ENCODE measurements at regions not wholly inside any gene's neighbourhood (a gene's known extent, or its start where the extent isn't known, plus 50 kb on each side); places are given as distances from the start of the nearest gene placed in this dataset.

DNA sequence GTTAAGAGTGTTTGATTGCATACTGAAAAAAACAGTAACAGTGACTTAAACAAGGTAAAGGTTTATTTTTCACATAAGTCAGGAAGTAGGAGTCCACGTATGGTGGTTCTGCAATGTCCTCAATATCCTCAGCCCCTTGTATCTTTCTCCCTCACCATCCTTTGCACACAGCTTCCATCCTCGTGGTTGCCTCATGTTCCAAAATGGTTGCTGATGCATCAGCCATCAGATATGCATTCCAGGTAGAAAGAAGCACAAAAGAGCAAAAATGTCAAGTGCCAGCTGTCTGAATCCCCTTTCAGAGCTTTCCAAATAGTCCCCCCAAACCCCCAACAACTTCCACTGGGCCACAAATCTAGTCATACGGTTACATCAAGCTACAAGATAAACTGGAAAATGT is 138.1 kb downstream of the SYF2 start:
- TF ChIP-seq FOSL2 (CRISPR knock-in tag; IDR thresholded peaks at IDR 0.05) (no peak), MBD4 (IDR thresholded peaks at IDR 0.05; ENCODE audit: borderline replicate concordance, low read length) (no peak), MED1 (CRISPR knock-in tag; IDR thresholded peaks at IDR 0.05) (no peak), CHD2 (IDR thresholded peaks at IDR 0.05; ENCODE audit: low read depth, low read length) (no peak)
- TF ChIP-seq, protein P1, sequence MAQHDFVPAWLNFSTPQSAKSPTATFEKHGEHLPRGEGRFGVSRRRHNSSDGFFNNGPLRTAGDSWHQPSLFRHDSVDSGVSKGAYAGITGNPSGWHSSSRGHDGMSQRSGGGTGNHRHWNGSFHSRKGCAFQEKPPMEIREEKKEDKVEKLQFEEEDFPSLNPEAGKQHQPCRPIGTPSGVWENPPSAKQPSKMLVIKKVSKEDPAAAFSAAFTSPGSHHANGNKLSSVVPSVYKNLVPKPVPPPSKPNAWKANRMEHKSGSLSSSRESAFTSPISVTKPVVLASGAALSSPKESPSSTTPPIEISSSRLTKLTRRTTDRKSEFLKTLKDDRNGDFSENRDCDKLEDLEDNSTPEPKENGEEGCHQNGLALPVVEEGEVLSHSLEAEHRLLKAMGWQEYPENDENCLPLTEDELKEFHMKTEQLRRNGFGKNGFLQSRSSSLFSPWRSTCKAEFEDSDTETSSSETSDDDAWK (CRISPR knock-in tag; IDR thresholded peaks at IDR 0.05), result no peak
- TF ChIP-seq, protein P2, sequence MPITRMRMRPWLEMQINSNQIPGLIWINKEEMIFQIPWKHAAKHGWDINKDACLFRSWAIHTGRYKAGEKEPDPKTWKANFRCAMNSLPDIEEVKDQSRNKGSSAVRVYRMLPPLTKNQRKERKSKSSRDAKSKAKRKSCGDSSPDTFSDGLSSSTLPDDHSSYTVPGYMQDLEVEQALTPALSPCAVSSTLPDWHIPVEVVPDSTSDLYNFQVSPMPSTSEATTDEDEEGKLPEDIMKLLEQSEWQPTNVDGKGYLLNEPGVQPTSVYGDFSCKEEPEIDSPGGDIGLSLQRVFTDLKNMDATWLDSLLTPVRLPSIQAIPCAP (CRISPR knock-in tag; IDR thresholded peaks at IDR 0.05; ENCODE audit: low read depth), result no peak
- TF ChIP-seq, protein P3, sequence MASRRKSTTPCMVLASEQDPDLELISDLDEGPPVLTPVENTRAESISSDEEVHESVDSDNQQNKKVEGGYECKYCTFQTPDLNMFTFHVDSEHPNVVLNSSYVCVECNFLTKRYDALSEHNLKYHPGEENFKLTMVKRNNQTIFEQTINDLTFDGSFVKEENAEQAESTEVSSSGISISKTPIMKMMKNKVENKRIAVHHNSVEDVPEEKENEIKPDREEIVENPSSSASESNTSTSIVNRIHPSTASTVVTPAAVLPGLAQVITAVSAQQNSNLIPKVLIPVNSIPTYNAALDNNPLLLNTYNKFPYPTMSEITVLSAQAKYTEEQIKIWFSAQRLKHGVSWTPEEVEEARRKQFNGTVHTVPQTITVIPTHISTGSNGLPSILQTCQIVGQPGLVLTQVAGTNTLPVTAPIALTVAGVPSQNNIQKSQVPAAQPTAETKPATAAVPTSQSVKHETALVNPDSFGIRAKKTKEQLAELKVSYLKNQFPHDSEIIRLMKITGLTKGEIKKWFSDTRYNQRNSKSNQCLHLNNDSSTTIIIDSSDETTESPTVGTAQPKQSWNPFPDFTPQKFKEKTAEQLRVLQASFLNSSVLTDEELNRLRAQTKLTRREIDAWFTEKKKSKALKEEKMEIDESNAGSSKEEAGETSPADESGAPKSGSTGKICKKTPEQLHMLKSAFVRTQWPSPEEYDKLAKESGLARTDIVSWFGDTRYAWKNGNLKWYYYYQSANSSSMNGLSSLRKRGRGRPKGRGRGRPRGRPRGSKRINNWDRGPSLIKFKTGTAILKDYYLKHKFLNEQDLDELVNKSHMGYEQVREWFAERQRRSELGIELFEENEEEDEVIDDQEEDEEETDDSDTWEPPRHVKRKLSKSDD (CRISPR knock-in tag; IDR thresholded peaks at IDR 0.05; ENCODE audit: low read depth), result no peak

Measured in HepG2 (cell line).